ENCODE measurements at regions not wholly inside any gene's neighbourhood (a gene's known extent, or its start where the extent isn't known, plus 50 kb on each side); places are given as distances from the start of the nearest gene placed in this dataset.
"Not testable (repeated sequence)": the region's sequence is repeated elsewhere in the genome, so short reads cannot be mapped to it uniquely, and the experiment has no call there.

DNA sequence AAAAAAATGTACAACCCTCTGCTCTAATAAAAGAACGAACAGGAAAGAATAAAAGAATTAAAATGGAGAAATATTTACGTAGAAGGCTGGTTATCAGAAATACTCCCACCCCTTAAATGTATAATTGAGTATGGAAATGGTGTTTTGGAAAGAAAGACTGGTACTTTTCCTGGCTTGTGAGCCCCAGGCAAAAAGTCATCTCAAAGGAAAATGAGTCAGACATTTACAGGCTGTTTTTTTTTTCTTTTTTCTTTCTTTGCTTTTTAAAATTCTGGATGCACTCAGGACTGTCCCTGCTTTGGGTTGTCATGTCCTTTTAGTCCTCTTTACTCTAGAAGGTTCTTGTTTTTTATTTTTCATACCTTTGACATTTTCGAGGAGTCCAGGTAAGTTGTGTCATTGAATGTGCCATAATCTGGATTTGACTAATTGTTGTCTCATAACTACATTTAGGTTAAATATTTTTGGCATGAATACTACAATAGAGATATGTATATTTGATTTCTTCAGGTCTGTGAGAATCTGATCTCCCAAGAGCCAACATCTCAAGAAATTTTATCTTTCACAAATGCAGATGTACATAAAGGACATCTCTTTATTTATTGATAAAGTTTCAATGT is 313.0 kb upstream of the GLI3 start:
- no peak for DNase-seq (ENCODE audit: low read depth)
- no peak overlapping the region for H3K4me3 ChIP-seq (replicated peaks; ENCODE audit: low read depth, low read length)
- TF ChIP-seq, protein P1, sequence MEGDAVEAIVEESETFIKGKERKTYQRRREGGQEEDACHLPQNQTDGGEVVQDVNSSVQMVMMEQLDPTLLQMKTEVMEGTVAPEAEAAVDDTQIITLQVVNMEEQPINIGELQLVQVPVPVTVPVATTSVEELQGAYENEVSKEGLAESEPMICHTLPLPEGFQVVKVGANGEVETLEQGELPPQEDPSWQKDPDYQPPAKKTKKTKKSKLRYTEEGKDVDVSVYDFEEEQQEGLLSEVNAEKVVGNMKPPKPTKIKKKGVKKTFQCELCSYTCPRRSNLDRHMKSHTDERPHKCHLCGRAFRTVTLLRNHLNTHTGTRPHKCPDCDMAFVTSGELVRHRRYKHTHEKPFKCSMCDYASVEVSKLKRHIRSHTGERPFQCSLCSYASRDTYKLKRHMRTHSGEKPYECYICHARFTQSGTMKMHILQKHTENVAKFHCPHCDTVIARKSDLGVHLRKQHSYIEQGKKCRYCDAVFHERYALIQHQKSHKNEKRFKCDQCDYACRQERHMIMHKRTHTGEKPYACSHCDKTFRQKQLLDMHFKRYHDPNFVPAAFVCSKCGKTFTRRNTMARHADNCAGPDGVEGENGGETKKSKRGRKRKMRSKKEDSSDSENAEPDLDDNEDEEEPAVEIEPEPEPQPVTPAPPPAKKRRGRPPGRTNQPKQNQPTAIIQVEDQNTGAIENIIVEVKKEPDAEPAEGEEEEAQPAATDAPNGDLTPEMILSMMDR (IDR thresholded peaks at IDR 0.05; ENCODE audit: low read length, missing control alignments): no peak

GRCh38 chr7:42548816-42549611 is 312.0 kb upstream of the GLI3 start:
- no peak overlapping the region for H3K4me3 ChIP-seq (replicated peaks; ENCODE audit: low read depth, low read length)
- TF ChIP-seq, protein P1 (IDR thresholded peaks at IDR 0.05; ENCODE audit: low read length, missing control alignments): no peak
- DNase-seq (ENCODE audit: low read depth): no peak

DNA sequence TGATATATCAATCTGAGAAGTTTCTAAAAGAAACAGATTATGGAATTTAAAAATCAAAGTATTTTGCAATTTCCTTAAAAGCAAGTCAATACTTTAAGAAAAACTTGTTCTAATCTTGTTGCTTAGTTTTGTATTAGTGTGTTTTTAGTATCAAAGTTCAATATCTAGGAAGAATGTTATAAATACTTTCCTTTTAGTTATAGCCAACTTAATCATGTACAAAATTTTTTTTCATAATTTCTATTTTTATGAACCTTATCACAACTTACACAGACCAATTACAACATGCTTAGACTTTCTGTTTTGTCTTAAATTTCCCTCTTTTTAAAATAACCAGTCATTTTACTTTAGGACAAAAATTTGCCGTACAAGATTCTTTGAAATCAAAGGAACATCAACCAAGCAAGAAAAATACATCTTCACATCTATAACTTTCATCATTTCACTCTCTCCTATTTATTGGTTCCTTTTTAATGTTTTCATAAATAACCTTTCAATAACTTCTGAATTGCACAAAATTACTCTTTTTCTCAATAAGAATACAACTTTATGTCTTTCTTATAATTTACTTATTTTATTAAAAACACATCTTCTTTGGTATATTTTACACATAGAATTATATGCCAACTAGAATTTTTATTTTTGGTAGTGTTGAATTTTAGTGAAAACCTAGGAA is 308.2 kb upstream of the GLI3 start:
- TF ChIP-seq, protein P1 (IDR thresholded peaks at IDR 0.05; ENCODE audit: low read length, missing control alignments): no peak
- no peak overlapping the region for H3K4me3 ChIP-seq (replicated peaks; ENCODE audit: low read depth, low read length)
- no peak for DNase-seq (ENCODE audit: low read depth)

- no peak overlapping the region for H3K4me3 ChIP-seq (replicated peaks; ENCODE audit: low read depth, low read length)
- TF ChIP-seq, protein P1 (IDR thresholded peaks at IDR 0.05; ENCODE audit: low read length, missing control alignments): no peak
- DNase-seq (ENCODE audit: low read depth): peak; percentile 67
Observed at GRCh38 chr7:42543953-42544352, 306.9 kb upstream of the GLI3 start.

DNA sequence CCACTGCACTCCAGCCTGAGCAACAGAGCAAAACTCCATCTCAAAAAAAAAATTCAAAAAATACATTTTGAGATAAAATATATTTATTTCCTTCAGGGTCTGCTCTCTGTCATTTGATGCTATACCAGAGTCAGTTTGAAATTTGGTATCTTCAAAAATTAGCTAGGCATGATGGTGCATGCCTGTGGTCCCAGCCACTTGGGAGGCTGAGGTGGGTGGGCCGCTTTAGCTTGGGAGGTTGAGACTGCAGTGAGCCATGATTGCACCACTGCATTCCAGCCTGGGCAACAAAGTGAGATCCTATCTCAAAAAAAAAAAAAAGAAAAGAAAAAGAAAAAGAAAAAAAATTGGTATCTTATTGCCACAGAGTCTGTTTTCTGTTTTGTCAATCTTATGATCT is 305.4 kb upstream of the GLI3 start:
- not testable (repeated sequence) for H3K4me3 ChIP-seq (replicated peaks; ENCODE audit: low read depth, low read length); DNase-seq (ENCODE audit: low read depth)

- H3K4me3 ChIP-seq (replicated peaks; ENCODE audit: low read depth, low read length): no peak overlapping the region
- DNase-seq (ENCODE audit: low read depth): no peak
- TF ChIP-seq, protein P1 (IDR thresholded peaks at IDR 0.05; ENCODE audit: low read length, missing control alignments): no peak
Observed at GRCh38 chr7:42534441-42534840, 297.4 kb upstream of the GLI3 start.

- no peak overlapping the region for H3K4me3 ChIP-seq (replicated peaks; ENCODE audit: low read depth, low read length)
- TF ChIP-seq, protein P1 (IDR thresholded peaks at IDR 0.05; ENCODE audit: low read length, missing control alignments): no peak
- no peak for DNase-seq (ENCODE audit: low read depth)
Observed at GRCh38 chr7:42527004-42527403, 290.0 kb upstream of the GLI3 start.

Data from fibroblast of pulmonary artery (primary cell).